ENCODE measurements at regions not wholly inside any gene's neighbourhood (a gene's known extent, or its start where the extent isn't known, plus 50 kb on each side); places are given as distances from the start of the nearest gene placed in this dataset.

DNA sequence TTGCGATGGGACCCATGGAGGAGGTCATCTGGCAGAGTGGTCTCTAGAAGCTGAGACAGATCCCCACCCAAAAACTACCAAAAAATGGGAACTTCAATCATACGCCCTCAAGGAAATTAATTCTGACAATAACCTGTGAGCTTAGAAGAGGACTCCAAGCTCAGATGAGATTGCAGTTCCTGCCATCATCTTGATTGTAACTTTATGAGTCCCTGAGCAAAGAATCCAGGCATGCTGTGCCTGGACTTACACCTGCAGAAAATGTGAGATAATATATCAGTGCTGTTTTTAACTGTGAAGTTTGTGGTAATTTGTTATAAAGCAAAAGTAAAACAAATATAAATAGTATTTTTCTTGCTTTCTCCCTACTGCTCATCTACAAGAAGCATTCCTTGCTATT is 299.6 kb upstream of the MBL2 start:
- Histone ChIP-seq H3K27ac (ENCODE audit: low read depth, low read length) (no peak overlapping the region), H4K20me1 (ENCODE audit: low read depth, low read length) (no peaks in the 10 kb centered on the region), H3K9me3 (ENCODE audit: insufficient read depth, low read length) (no peaks in the 10 kb centered on the region), H3K79me2 (ENCODE audit: insufficient read depth, low read length) (no peaks in the 10 kb centered on the region), H3K9me2 (replicated peaks; ENCODE audit: insufficient read depth, low read length) (no peaks in the 10 kb centered on the region), H3K27me3 (ENCODE audit: low read length) (no peaks in the 10 kb centered on the region), H3K4me3 (ENCODE audit: insufficient read depth, low read length, poor library complexity, severe bottlenecking) (no peak overlapping the region), H3K4me2 (ENCODE audit: low read depth, low read length, poor library complexity, severe bottlenecking) (no peak overlapping the region), H2AFZ (ENCODE audit: low read depth, low read length, severe bottlenecking) (no peak overlapping the region), H3K9ac (ENCODE audit: low read length) (no peak overlapping the region), H3K36me3 (ENCODE audit: low read length) (no peaks in the 10 kb centered on the region), H3F3A (ENCODE audit: insufficient read depth) (no peaks in the 10 kb centered on the region)
- TF ChIP-seq, protein P1, sequence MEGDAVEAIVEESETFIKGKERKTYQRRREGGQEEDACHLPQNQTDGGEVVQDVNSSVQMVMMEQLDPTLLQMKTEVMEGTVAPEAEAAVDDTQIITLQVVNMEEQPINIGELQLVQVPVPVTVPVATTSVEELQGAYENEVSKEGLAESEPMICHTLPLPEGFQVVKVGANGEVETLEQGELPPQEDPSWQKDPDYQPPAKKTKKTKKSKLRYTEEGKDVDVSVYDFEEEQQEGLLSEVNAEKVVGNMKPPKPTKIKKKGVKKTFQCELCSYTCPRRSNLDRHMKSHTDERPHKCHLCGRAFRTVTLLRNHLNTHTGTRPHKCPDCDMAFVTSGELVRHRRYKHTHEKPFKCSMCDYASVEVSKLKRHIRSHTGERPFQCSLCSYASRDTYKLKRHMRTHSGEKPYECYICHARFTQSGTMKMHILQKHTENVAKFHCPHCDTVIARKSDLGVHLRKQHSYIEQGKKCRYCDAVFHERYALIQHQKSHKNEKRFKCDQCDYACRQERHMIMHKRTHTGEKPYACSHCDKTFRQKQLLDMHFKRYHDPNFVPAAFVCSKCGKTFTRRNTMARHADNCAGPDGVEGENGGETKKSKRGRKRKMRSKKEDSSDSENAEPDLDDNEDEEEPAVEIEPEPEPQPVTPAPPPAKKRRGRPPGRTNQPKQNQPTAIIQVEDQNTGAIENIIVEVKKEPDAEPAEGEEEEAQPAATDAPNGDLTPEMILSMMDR (IDR thresholded peaks at IDR 0.05; ENCODE audit: insufficient read depth, low read length, poor library complexity, severe bottlenecking), result no peak
- TF ChIP-seq EZH2phosphoT487 (conservative IDR thresholded peaks at IDR 0.05; ENCODE audit: low read length), result no peak

DNA sequence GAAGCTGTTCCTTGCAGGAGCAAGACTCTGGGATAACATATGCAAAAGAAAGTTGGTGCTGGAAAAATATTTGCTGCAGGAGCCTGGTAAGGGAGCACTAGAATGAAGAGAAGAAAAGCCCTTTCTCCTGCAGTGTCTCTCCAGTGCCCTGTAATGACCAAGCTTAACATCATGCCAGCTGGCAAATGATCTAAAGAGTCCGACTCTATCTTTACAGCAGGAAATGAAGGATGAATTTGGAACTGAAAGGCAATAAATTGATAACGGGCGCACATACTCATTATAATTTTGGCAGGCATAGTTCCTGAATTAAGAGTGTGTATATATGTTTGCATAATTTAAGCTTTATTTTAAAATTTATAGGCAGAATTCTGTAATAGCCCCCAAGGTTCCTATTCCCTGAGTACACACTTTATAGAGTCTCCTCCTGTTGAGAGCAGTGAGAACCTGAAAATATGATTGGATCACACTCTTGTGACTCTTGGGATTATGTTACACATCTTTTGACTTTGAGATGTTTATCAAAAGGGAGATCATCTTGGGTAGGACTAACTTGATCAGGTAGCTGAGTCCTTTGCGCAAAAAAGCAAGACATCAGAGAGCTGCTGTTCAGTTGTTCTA is 299.0 kb upstream of the MBL2 start:
- H2AFZ ChIP-seq (ENCODE audit: low read depth, low read length, severe bottlenecking), result no peak overlapping the region

DNA sequence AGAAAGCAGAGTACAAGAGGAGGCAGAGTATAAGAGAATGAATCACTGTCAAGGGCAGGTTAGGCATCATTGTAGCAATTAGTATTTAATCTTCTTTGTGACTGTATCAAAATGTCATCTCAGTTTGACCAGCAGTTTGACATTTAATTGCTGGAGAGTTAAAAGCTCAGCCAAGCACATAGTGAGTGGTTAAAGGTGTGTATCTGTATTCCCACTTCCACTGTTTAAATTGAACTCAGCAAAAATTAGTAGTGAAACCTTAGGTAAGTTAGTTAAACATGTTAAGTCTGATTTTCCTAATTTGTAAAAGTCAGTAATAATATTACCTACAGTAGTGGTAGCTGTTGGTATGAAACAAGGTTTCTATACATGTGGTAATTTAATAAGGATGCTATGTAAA is 296.4 kb upstream of the MBL2 start:
- Histone ChIP-seq H3K79me2 (ENCODE audit: insufficient read depth, low read length) (no peaks in the 10 kb centered on the region), H3K36me3 (ENCODE audit: low read length) (no peaks in the 10 kb centered on the region), H4K20me1 (ENCODE audit: low read depth, low read length) (no peaks in the 10 kb centered on the region), H3K9me2 (replicated peaks; ENCODE audit: insufficient read depth, low read length) (no peaks in the 10 kb centered on the region), H2AFZ (ENCODE audit: low read depth, low read length, severe bottlenecking) (no peak overlapping the region), H3K9ac (ENCODE audit: low read length) (no peak overlapping the region), H3K27me3 (ENCODE audit: low read length) (no peaks in the 10 kb centered on the region), H3K4me2 (ENCODE audit: low read depth, low read length, poor library complexity, severe bottlenecking) (no peak overlapping the region), H3K9me3 (ENCODE audit: insufficient read depth, low read length) (no peaks in the 10 kb centered on the region), H3F3A (ENCODE audit: insufficient read depth) (no peaks in the 10 kb centered on the region), H3K4me3 (ENCODE audit: insufficient read depth, low read length, poor library complexity, severe bottlenecking) (no peak overlapping the region), H3K27ac (ENCODE audit: low read depth, low read length) (no peak overlapping the region)
- TF ChIP-seq EZH2phosphoT487 (conservative IDR thresholded peaks at IDR 0.05; ENCODE audit: low read length), result no peak
- TF ChIP-seq, protein P1 (IDR thresholded peaks at IDR 0.05; ENCODE audit: insufficient read depth, low read length, poor library complexity, severe bottlenecking), result no peak

More for the DNA sequence above, 299.0 kb upstream of the MBL2 start:
- Histone ChIP-seq H3K36me3 (ENCODE audit: low read length) (no peaks in the 10 kb centered on the region), H3K4me2 (ENCODE audit: low read depth, low read length, poor library complexity, severe bottlenecking) (no peak overlapping the region), H3K9me3 (ENCODE audit: insufficient read depth, low read length) (no peaks in the 10 kb centered on the region), H3K9me2 (replicated peaks; ENCODE audit: insufficient read depth, low read length) (no peaks in the 10 kb centered on the region), H3K4me3 (ENCODE audit: insufficient read depth, low read length, poor library complexity, severe bottlenecking) (no peak overlapping the region), H3K27me3 (ENCODE audit: low read length) (no peaks in the 10 kb centered on the region), H3K79me2 (ENCODE audit: insufficient read depth, low read length) (no peaks in the 10 kb centered on the region), H3K9ac (ENCODE audit: low read length) (no peak overlapping the region), H3F3A (ENCODE audit: insufficient read depth) (no peaks in the 10 kb centered on the region), H4K20me1 (ENCODE audit: low read depth, low read length) (no peaks in the 10 kb centered on the region), H3K27ac (ENCODE audit: low read depth, low read length) (no peak overlapping the region)
- no peak for TF ChIP-seq EZH2phosphoT487 (conservative IDR thresholded peaks at IDR 0.05; ENCODE audit: low read length)
- TF ChIP-seq, protein P1 (IDR thresholded peaks at IDR 0.05; ENCODE audit: insufficient read depth, low read length, poor library complexity, severe bottlenecking), result no peak

Data from SU-DHL-6 (cell line).